ENCODE measurements at regions not wholly inside any gene's neighbourhood (a gene's known extent, or its start where the extent isn't known, plus 50 kb on each side); places are given as distances from the start of the nearest gene placed in this dataset.

- TF ChIP-seq KDM1A (IDR thresholded peaks at IDR 0.05; ENCODE audit: borderline replicate concordance, low read length), result no peak
- TF ChIP-seq, protein P1, sequence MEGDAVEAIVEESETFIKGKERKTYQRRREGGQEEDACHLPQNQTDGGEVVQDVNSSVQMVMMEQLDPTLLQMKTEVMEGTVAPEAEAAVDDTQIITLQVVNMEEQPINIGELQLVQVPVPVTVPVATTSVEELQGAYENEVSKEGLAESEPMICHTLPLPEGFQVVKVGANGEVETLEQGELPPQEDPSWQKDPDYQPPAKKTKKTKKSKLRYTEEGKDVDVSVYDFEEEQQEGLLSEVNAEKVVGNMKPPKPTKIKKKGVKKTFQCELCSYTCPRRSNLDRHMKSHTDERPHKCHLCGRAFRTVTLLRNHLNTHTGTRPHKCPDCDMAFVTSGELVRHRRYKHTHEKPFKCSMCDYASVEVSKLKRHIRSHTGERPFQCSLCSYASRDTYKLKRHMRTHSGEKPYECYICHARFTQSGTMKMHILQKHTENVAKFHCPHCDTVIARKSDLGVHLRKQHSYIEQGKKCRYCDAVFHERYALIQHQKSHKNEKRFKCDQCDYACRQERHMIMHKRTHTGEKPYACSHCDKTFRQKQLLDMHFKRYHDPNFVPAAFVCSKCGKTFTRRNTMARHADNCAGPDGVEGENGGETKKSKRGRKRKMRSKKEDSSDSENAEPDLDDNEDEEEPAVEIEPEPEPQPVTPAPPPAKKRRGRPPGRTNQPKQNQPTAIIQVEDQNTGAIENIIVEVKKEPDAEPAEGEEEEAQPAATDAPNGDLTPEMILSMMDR (IDR thresholded peaks at IDR 0.05; ENCODE audit: control extremely low read depth in 1 of 3, insufficient read depth in 1 of 3, low read depth in 1 of 3, low read length in 3 of 3), result no peak
- no peak for TF ChIP-seq EGR1 (IDR thresholded peaks at IDR 0.05; ENCODE audit: borderline replicate concordance, low read depth, low read length)
- no peak for TF ChIP-seq SAP30 (IDR thresholded peaks at IDR 0.05; ENCODE audit: insufficient read depth, insufficient replicate concordance, low read length)
- no peak for TF ChIP-seq CREB1 (IDR thresholded peaks at IDR 0.05)
- TF ChIP-seq POLR2AphosphoS5 (IDR thresholded peaks at IDR 0.05; ENCODE audit: low read depth, low read length), result no peak
- TF ChIP-seq TAF1 (IDR thresholded peaks at IDR 0.05; ENCODE audit: low read depth, low read length), result no peak
- no peak for TF ChIP-seq JUND (IDR thresholded peaks at IDR 0.05; ENCODE audit: low read length)
These were observed 133.8 kb upstream of the ARHGAP5 start for GRCh38 chr14:31943217-31943799.

All from H1 (cell line).